ENCODE measurements at regions not wholly inside any gene's neighbourhood (a gene's known extent, or its start where the extent isn't known, plus 50 kb on each side); places are given as distances from the start of the nearest gene placed in this dataset.
A peak's percentile ranks its signal among the peaks of the same experiment; 100 is the strongest.

DNA sequence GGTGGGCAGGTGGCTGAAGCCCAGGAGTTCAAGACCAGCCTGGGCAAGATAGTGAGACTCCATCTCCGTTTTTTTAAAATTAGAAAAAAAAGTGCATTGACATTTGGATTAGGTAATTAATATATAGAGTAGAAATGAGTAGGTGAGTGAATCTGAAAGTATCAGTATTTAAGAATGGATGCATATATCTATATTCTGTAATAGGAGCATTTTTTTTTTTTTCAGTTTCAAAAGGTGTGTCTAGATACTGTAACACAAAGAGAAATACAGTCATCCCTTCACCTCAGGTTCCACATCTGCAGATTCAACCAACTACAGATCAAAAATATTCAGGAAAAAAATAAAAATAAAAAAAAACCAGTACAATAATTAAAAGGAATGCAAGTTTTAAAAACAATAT, 50.8 kb downstream of the RBM27 start:
- no peak for DNase-seq (ENCODE audit: low read depth, low spot score)

GRCh38 chr5:146273109-146273508, 65.5 kb upstream of the POU4F3 start:
- DNase-seq (ENCODE audit: low read depth, low spot score), result no peak

- DNase-seq (ENCODE audit: low read depth, low spot score), result peak; percentile 13
Observed at GRCh38 chr5:146283344-146283761, 55.3 kb upstream of the POU4F3 start.

DNA sequence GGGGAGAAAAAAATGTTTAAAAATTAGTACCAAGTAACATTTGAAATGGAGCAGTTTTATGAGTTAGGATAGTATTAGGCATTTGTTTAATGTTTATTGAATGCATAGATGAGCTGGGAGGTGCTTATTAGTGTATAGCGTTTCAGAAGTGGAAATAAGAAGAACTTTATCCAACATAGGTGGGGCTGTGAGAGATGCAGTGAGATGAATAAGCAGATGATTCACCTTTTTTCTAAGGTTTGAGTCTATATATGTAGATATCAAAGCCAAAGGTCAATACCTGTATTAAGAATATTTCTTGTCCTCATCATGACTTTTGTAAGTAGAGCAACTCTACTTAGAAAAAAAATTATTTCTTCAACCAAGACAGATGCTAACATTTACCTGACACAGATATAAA, 54.6 kb upstream of the POU4F3 start:
- DNase-seq (ENCODE audit: low read depth, low spot score), result no peak

Data from pulmonary artery endothelial cell (primary cell).